ENCODE measurements at regions not wholly inside any gene's neighbourhood (a gene's known extent, or its start where the extent isn't known, plus 50 kb on each side); places are given as distances from the start of the nearest gene placed in this dataset.
A peak's percentile ranks its signal among the peaks of the same experiment; 100 is the strongest.

- DNase-seq (ENCODE audit: low read depth) = no peak
Measured at GRCh38 chr7:156157409-156158012, 345.2 kb upstream of the SHH start.

- peak; percentile 5 for DNase-seq (ENCODE audit: low read depth)
Measured at GRCh38 chr7:156156734-156157408, 344.6 kb upstream of the SHH start.

GRCh38 chr7:156155988-156156733 lies 343.9 kb upstream of the SHH start:
- no peak for DNase-seq (ENCODE audit: low read depth)

DNA sequence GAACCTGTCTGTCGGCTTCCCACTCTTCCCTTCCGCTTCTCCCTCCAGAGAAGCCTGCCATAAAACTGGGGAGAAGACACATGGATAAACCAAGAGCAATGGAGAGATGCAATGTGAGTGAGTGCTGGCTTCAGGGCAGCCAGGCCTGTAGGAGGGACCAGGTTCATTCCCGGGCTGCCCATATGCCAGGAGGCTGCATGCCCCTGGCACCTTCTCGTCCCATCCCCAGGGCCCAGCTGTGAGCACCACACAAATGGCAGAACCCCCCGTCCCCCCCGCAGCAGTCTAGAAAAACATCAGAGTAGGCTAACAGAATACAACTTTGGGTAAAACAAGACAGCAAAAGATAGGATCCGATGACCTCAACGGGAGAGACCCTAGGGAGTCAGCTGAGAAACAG lies 341.3 kb upstream of the SHH start:
- DNase-seq (ENCODE audit: low read depth) = no peak

GRCh38 chr7:156152390-156152789 lies 340.1 kb upstream of the SHH start:
- no peak for DNase-seq (ENCODE audit: low read depth)

DNA sequence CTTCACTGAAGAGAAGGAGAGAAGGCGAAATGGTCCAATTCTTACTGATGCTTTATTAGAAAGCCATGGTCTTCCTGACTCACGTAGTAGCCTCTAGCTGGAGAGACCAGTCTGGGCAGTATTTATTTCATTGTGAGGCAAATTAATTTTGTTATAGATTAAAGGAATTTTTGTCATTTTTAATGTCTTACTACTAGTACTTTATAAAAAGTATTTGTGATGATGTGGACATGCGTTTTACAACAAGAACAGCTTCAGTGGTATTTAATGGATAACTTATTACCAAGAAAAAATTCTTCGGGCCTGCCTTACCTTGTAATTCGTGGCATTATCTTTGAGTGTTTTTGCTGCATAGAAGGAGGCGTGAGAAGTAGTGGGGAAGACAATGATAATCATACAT lies 339.4 kb upstream of the SHH start:
- DNase-seq (ENCODE audit: low read depth) = no peak

- no peak for DNase-seq (ENCODE audit: low read depth)
Measured at GRCh38 chr7:156151078-156151477, 338.8 kb upstream of the SHH start.

DNA sequence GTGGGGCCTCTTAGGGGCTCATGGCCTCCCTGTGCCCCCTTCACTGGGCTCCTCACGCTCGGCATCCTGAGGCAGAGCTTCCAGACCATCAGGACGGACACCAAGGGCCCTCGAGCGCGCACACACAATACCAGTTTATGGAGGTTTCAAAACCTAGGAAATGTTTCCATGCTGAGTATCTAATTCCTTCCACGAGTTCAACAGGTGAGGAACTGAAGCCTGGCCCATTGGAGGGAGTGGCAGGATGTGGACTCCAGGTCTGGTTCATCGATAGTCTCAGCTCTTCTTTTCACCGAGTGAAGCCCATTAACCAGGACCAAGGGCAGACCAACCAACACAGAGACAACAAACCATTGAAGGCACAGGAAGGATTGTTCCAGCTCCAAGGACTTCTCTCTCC lies 336.7 kb upstream of the SHH start:
- DNase-seq (ENCODE audit: low read depth) = no peak

GRCh38 chr7:156148547-156148946 lies 336.3 kb upstream of the SHH start:
- no peak for DNase-seq (ENCODE audit: low read depth)

DNA sequence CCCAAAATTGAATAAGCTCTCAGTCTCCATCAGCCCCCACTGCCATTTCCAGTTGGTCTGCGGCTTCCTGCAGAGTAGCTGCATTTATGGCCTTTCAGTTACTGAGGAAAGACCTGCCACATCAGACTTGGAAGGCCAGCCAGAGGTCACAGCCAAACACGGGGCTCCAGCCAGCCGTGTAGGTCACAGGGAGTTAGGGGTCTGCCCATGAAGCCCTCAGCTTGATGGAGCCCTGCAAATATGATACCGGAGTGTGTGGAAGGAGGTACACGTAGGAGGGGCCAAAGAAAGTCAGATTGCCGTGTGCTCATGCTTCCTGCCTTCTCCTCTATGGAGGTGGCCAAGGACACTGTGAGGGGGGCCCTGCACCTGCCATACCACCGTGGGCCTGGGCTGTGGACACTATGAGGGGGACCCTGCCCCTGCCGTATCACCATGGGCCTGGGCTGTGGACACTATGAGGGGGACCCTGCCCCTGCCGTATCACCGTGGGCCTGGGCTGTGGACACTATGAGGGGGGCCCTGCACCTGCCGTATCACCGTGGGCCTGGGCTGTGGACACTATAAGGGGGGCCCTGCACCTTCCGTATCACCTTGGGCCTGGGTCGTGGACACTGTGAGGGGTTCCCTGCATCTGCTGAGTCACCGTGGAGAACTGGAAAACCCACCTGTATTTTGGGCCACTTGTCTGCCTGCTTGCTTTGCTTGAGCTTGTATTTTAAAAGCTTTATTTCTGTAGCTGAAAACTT lies 335.7 kb upstream of the SHH start:
- DNase-seq (ENCODE audit: low read depth) = no peak

GRCh38 chr7:156147104-156147503 lies 334.8 kb upstream of the SHH start:
- no peak for DNase-seq (ENCODE audit: low read depth)

DNA sequence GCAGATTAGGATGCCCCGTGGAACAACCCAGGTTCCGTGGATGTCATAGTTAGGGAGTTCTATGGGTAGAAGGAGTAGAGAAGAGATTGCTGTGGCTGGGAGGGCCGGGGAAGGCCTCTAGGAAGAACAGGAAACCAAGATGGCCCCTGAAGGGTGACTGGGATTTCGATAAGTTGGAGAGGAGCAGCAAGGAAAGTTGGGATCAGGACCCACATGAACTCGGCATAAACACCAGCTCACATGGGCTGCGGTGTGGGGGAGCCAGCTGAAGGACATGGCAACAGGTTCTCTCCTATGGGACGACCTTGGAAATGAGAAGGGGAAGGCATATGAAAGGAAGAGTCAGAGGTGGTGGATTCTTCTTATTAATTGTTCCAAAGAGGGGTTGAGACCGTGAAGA lies 333.7 kb upstream of the SHH start:
- no peak for DNase-seq (ENCODE audit: low read depth)

GRCh38 chr7:156145184-156145583 lies 332.9 kb upstream of the SHH start:
- DNase-seq (ENCODE audit: low read depth) = no peak

GRCh38 chr7:156143683-156144082 lies 331.4 kb upstream of the SHH start:
- no peak for DNase-seq (ENCODE audit: low read depth)

DNA sequence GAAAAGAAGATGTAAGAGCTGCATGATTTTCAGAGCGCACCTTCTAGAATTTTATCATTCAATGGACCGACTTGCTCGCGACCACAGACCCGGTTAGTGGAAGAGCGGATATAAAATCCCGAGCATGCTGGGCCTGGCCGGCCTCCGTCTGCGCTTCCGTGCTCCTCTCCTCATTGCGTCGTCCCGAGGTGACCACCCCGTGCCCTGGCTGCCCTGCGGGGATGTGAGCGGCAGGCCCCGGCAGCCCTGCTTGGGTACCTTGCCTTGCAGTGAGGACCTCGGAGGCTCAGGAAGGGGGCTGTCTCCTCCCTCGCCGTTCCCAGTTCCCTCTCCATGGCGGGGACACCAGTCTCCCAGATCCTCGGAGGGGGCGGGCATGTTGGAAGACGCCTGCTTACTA lies 330.9 kb upstream of the SHH start:
- DNase-seq (ENCODE audit: low read depth) = no peak

DNA sequence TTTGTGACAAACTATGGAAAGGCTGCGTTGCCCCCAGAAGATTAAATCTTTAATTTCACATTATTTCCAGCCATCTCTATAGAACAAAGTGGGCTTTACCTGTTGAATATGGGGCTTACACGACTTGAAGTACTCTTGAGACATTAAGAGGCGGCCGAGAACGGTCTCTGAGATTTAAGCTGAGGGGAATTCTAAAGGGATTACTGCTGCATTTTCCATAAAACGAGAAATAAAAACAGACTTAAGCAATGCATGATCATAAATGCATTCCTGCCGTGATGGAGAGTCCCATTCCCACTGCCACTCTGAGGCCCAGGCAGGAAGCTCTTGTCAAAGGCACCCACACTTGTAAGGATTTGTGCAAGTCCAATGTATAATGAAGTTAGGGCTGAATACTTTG lies 329.7 kb upstream of the SHH start:
- DNase-seq (ENCODE audit: low read depth) = no peak

DNA sequence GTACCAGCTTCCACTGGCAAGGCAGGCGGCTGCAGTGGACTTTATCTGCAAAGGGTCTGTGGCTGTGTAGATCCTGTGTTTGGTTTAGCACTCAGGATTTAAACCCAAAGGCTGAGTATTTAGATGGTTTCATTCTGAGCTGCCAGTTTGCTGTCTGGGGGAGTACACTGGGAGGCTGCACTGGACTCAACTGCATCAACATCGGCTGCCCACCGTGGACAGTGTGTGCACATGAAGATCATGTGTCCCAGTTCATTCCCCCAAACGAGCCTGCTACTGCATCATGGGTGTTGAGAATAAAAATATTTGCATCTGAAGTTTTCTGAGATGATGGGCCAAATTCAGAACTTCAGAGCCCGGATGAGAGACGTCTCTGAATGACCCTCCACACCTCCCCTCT lies 328.6 kb upstream of the SHH start:
- no peak for DNase-seq (ENCODE audit: low read depth)

DNA sequence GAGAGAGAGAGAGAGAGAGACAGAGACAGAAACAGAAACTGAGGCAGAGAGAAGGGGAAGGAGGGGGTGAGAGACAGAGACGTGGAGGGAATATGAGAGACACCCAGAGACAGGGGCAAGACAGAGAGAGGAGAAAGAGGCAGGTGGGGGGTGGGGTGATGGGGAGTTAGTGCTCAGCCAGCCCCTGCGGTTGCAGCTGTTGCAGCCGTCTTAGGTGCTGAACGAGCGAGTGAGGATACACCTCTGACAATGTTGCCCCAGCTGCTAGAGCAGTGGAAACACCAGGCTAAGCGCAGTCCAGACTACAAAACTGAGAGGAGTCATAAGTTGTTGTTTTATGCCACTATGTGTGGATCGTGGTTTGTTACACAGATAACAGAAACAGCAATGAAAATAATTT lies 328.2 kb upstream of the SHH start:
- no peak for DNase-seq (ENCODE audit: low read depth)

DNA sequence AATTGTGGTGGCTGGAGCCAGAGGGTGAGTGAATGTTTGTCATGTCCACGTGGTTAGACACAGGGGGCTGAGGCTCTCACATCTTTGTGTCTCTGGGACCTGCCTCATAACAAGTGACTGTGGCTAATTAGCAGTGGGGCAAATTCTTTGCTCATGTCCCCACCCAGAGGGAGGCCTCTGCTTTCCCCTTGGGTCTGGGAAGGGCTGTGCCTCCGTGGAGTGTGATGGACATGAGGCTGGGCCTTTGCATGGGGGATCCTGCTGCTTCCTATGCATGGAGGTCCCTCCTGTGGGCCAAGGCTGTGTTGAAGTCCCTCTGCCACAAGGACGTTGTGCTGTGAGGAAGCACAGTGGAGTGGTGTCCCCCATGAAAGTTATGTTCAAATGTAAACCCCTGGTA lies 327.4 kb upstream of the SHH start:
- DNase-seq (ENCODE audit: low read depth) = no peak

- DNase-seq (ENCODE audit: low read depth) = no peak
Measured at GRCh38 chr7:156139112-156139511, 326.8 kb upstream of the SHH start.

DNA sequence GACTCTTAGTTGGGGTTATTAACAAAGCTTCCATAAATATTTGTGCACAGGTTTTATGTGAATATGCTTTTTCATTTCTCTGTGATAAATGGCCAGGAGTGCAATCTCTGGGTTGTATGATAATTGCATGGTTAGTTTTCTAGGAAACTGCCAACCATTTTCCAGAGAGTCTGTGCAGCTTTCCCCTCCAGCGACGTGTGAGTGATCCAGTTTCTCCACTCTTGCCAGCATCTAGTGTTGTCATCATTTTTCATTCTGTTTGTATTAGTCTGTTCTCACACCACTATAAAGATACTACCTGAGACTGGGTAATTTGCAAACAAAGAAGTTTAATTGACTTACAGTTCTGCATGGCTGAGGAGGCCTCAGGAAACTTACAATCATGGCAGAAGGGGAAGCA lies 319.6 kb upstream of the SHH start:
- no peak for DNase-seq (ENCODE audit: low read depth)

DNA sequence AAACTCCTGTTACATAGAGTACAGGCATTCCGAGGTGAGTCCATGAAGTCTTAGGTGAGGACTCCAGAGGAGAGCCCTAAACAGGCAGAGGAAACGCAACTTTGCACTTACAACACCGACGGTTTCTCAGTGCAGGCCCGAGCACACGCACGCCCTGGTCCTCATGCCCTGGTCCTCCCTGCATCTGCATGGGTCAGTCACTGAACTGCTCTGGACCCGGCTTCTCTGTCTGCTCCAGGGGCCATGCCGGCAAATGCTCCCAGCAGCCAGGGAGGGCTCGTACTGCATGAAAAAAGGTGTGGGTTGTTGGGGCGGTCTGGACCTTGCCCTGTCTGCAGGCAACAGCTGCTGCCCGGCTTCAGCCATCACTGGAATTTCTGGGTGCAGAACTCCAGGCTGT lies 317.3 kb upstream of the SHH start:
- no peak for DNase-seq (ENCODE audit: low read depth)

DNA sequence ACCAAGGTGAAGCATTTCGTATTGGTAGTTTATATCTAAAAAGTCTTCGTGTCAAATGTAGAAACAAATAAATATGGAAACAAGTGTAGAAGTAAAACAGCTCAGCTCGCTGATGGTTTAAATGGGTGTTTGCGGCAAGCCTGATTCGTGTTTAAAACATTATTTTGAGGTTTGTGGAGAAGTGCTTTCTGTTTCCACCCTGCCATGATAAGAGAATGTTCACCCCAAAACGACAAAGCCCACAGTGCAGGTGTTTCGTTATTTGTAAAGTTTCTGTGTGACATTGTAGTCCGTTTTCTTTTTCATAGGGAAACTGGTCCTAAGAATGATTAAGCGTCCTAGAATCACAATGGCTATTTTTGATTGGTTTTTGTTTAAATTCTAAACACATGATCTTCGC lies 316.2 kb upstream of the SHH start:
- no peak for DNase-seq (ENCODE audit: low read depth)

Data from non-pigmented ciliary epithelial cell (primary cell).